ENCODE measurements at regions not wholly inside any gene's neighbourhood (a gene's known extent, or its start where the extent isn't known, plus 50 kb on each side); places are given as distances from the start of the nearest gene placed in this dataset.

DNA sequence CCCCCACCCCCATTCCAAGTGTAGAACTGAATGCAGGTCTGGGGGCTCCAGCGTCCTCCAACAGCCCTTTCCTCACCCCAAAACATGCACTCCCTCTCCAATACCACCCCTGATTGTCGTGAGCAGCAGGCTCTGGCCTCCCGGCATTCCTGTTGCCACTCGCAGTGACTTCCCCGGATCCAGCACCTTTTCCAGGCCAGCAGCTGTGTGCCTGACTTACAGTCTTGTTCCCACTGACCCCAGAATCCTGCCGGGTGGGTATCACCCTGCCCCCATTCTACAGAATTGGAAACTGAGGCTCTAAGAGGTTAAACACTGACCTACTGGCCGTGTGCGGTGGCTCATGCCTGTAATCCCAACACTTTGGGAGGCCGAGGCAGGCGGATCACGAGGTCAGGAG is 127.2 kb downstream of the OLFM1 start:
- ChIA-PET CTCF (no interaction called here), POLR2A (no interaction called here)
- in situ Hi-C loops (cut with HindIII; ENCODE audit: low pct_unique_long_range_greater_than_20kb, low sequenced_read_pairs): no loop called here
- ATAC-seq (no peak), DNase-seq (ENCODE audit: low read depth, low spot score) (no peak)
- Histone ChIP-seq H3K4me3 (ENCODE audit: low read depth in 2 of 2, low read length in 2 of 2) (no peak overlapping the region), H3K27me3 (ENCODE audit: control insufficient read depth, insufficient read depth, low read length) (no peaks in the 10 kb centered on the region; the same call in 1 of the 2 replicates), H3K27ac (ENCODE audit: low read length) (no peak overlapping the region), H3K4me1 (ENCODE audit: control insufficient read depth, insufficient read depth, low read length) (no peaks in the 10 kb centered on the region), H3K36me3 (ENCODE audit: control insufficient read depth, insufficient read depth, low read length) (no peaks in the 10 kb centered on the region), H3K9me3 (ENCODE audit: control insufficient read depth, insufficient read depth, low read depth, low read length) (no peaks in the 10 kb centered on the region)
- no peak for TF ChIP-seq TCF7L2 (IDR thresholded peaks at IDR 0.05; ENCODE audit: low read depth, low read length)
- BruUV-seq (replicated peaks): no TSS peak
- intact Hi-C loops (cut with micrococcal nuclease; ENCODE audit: unreplicated experiment): no loop called here

- no peak for TF ChIP-seq SIN3A (IDR thresholded peaks at IDR 0.05; ENCODE audit: borderline replicate concordance, insufficient read depth, low read depth, low read length)
- no peak for TF ChIP-seq POLR2AphosphoS5 (IDR thresholded peaks at IDR 0.05; ENCODE audit: low read depth, low read length)
- TF ChIP-seq TCF7L2 (IDR thresholded peaks at IDR 0.05; ENCODE audit: low read depth, low read length): no peak
- TF ChIP-seq CTCF (IDR thresholded peaks at IDR 0.05): no peak
- TF ChIP-seq, protein P1, sequence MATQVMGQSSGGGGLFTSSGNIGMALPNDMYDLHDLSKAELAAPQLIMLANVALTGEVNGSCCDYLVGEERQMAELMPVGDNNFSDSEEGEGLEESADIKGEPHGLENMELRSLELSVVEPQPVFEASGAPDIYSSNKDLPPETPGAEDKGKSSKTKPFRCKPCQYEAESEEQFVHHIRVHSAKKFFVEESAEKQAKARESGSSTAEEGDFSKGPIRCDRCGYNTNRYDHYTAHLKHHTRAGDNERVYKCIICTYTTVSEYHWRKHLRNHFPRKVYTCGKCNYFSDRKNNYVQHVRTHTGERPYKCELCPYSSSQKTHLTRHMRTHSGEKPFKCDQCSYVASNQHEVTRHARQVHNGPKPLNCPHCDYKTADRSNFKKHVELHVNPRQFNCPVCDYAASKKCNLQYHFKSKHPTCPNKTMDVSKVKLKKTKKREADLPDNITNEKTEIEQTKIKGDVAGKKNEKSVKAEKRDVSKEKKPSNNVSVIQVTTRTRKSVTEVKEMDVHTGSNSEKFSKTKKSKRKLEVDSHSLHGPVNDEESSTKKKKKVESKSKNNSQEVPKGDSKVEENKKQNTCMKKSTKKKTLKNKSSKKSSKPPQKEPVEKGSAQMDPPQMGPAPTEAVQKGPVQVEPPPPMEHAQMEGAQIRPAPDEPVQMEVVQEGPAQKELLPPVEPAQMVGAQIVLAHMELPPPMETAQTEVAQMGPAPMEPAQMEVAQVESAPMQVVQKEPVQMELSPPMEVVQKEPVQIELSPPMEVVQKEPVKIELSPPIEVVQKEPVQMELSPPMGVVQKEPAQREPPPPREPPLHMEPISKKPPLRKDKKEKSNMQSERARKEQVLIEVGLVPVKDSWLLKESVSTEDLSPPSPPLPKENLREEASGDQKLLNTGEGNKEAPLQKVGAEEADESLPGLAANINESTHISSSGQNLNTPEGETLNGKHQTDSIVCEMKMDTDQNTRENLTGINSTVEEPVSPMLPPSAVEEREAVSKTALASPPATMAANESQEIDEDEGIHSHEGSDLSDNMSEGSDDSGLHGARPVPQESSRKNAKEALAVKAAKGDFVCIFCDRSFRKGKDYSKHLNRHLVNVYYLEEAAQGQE (IDR thresholded peaks at IDR 0.05; ENCODE audit: insufficient read depth in 1 of 2, low read depth in 2 of 2, low read length in 1 of 2): no peak
- peak; percentile 58; the same call in 1 of the 2 replicates for ATAC-seq
- no peak for DNase-seq (ENCODE audit: low read depth, low spot score)
- no peaks in the 10 kb centered on the region; the same call in 1 of the 2 replicates for H3K27me3 ChIP-seq (ENCODE audit: control insufficient read depth, insufficient read depth, low read length)
- BruUV-seq (replicated peaks): no TSS peak
- no peak overlapping the region for H3K4me3 ChIP-seq (ENCODE audit: low read depth in 2 of 2, low read length in 2 of 2)
- POLR2A ChIA-PET: no interaction called here
- CTCF ChIA-PET: no interaction called here
- no peak overlapping the region for H3K27ac ChIP-seq (ENCODE audit: low read length)
- no peaks in the 10 kb centered on the region for H3K9me3 ChIP-seq (ENCODE audit: control insufficient read depth, insufficient read depth, low read depth, low read length)
- in situ Hi-C loops (cut with HindIII; ENCODE audit: low pct_unique_long_range_greater_than_20kb, low sequenced_read_pairs): no loop called here
- H3K36me3 ChIP-seq (ENCODE audit: control insufficient read depth, insufficient read depth, low read length): no peaks in the 10 kb centered on the region
- H3K4me1 ChIP-seq (ENCODE audit: control insufficient read depth, insufficient read depth, low read length): no peaks in the 10 kb centered on the region
- intact Hi-C loops (cut with micrococcal nuclease; ENCODE audit: unreplicated experiment): no loop called here
These were observed 128.2 kb downstream of the OLFM1 start for GRCh38 chr9:135215571-135216161.

DNA sequence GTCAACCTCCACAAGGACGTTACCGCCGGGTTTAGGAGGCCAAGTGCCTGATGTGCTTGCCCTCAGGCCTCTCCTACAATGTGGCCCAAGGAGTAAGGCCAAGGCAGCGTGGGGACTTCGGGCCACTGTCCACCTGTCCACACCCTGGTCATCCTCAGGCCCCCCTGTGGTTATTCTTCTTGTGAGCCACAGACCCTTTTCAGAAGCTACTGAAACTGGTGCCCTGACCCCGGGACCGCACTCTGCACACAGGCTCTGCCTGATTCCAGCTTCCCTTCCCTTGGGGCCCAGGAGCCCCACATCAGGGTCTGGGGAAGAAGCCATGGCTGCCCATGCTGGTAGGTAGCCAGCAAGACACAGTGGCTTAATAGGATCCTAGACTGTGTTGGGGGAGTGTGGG is 128.8 kb downstream of the OLFM1 start:
- no peak overlapping the region for H3K27ac ChIP-seq (ENCODE audit: low read length)
- intact Hi-C loops (cut with micrococcal nuclease; ENCODE audit: unreplicated experiment) (no loop called here), in situ Hi-C loops (cut with HindIII; ENCODE audit: low pct_unique_long_range_greater_than_20kb, low sequenced_read_pairs) (no loop called here)
- no peaks in the 10 kb centered on the region for H3K9me3 ChIP-seq (ENCODE audit: control insufficient read depth, insufficient read depth, low read depth, low read length)
- DNase-seq (ENCODE audit: low read depth, low spot score) (no peak), ATAC-seq (no peak)
- H3K4me3 ChIP-seq (ENCODE audit: low read depth in 2 of 2, low read length in 2 of 2): no peak overlapping the region
- no peaks in the 10 kb centered on the region for H3K4me1 ChIP-seq (ENCODE audit: control insufficient read depth, insufficient read depth, low read length)
- H3K36me3 ChIP-seq (ENCODE audit: control insufficient read depth, insufficient read depth, low read length): no peaks in the 10 kb centered on the region
- TF ChIP-seq TCF7L2 (IDR thresholded peaks at IDR 0.05; ENCODE audit: low read depth, low read length) (no peak), SIN3A (IDR thresholded peaks at IDR 0.05; ENCODE audit: borderline replicate concordance, insufficient read depth, low read depth, low read length) (no peak), POLR2AphosphoS5 (IDR thresholded peaks at IDR 0.05; ENCODE audit: low read depth, low read length) (no peak), CTCF (IDR thresholded peaks at IDR 0.05) (no peak)
- TF ChIP-seq, protein P1 (IDR thresholded peaks at IDR 0.05; ENCODE audit: insufficient read depth in 1 of 2, low read depth in 2 of 2, low read length in 1 of 2): no peak
- ChIA-PET POLR2A (no interaction called here), CTCF (no interaction called here)
- no TSS peak for BruUV-seq (replicated peaks)
- H3K27me3 ChIP-seq (ENCODE audit: control insufficient read depth, insufficient read depth, low read length): no peaks in the 10 kb centered on the region
